HG02678 (cell line): ENCODE measurements at regions not wholly inside any gene's neighbourhood (a gene's known extent, or its start where the extent isn't known, plus 50 kb on each side); places are given as distances from the start of the nearest gene placed in this dataset.

Experiments used
- ATAC-seq: cut with Tn5 transposase; IDR thresholded peaks from one replicate; pipeline ENCODE4 v1.9.1; 2021; ENCODE audit warnings: mild to moderate bottlenecking, moderate library complexity; ENCODE audit not compliant: unreplicated experiment

DNA sequence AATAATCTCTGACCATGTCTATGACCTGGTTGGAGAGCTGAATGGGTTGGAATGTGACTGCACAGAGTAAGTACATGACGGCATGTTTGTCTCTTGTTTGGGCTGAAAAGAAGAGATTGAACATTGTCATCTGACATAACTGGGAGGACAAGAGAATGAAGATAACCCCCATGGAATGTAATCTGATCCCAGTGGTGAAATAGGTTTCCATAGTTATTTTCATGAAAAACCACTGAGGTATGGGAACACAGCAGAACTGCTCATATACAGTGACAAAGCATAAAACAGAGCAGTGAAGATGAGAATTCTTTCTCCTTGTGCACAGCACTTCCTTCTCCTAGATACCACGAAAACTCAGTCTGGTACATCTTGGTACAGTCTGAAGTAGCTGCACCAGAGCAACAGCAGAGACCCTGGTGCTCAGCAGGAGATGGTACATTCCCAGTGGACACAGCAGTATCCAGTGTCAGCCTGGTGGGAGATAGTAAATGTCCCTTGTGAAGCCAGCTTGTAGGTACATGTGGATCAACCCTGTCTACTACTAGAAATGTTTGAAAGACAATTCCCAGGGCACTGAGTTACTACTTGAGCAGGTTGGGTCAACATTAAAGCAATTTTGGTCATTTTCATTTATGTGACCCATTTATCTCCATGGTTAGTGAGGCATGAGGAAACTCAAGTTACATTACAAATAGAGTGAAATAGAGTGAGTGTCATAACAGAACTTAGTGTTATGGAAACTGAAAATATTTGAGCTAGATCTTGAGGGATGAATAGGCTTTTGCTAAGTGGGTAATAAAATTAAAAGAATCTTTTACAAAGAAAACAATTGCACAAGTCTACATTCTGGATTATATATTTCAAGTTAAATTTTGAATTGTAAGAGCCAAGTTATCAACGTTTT, 178.3 kb downstream of the SUCNR1 start:
- no peak for ATAC-seq

DNA sequence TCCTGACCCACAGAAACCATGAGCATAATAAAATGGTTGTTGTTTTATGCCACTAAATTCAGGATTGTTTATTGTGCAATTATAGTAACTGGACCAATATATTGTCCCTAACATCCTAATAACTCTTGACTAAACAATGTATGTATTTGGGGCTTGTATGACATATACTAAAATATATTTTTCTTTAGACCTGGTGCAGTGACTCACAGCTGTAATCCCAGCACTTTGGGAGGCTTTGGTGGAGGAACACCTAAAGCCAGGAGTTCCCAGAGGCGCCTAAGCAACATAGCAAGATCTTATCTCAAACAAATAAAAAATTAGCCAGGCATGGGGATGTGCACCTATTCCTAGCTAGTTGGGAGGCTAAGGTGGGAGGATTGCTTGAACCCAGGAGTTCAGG, 180.4 kb downstream of the SUCNR1 start:
- no peak for ATAC-seq

DNA sequence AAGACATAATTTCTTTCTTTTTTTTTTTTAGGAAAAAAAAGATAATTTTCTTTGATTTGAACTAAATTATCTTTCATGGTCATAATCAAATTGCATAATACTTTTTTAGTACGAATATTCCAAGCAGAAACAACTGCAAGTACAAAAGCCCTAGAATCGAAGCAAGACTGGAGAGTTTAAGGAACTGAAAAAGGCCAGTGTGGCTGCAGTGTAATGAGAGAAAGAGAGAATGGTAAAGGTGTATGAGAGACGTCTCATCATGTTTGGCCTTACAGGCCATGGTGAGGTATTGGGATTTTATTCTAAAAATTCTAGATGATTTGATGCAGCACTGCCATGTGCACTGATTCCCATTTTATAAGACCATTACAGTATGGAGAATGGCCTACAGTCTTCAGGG, 180.9 kb downstream of the SUCNR1 start:
- peak; percentile 59 for ATAC-seq

DNA sequence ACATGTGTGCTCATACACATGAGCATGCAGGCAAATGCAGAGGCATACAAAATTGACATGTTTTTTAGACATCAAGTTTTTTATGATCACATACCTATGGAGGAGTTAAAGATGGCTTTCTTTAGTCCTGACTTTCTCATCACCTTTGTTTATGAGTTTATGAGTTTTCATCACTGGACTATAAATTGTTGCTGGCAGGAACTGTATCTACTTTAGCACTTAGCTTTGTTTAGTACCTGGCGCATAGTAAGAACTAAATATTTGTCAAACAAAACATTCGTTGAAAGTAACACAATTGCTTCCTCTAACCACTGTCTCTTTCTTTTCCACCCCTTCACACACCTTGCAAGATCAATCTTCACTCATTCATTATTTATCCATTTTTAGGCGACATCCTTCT, 182.6 kb downstream of the SUCNR1 start:
- no peak for ATAC-seq

DNA sequence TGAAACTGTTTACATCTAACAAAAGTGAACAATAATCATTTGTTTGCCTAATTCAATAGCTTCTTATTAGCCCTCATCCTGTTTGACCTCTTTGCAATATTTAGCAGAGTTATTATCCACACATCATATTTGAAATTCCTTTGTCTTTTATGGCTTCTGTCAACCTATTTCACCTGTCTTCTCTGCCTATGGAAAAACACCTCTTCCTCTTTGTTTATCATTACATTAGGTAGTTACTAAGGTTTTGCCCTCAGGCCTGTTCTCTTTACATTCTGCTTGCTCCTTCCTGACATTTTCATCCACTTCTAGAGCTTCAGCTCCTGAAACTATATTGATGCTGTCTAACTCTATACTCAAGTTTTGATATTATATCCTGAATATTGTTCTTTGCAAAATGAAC, 183.0 kb downstream of the SUCNR1 start:
- no peak for ATAC-seq

DNA sequence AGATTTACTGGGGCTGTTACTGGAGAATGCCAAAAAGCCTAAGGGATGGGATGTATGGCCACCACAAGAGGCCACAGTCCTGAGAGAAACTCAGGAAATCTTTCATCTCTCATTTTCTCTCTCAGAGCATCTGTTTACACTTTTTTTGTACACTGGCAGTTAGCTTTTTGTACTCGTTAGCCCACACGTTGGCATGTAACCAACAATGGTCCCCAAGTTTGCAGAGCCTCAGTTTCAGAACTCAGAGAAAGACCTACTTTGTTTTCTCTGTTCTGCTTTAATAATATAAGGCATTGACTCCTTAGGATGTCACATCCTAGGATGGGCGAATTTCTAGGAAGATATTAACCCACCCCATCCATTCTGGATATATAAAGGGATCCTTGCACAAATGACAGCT, 183.5 kb downstream of the SUCNR1 start:
- ATAC-seq, result no peak

DNA sequence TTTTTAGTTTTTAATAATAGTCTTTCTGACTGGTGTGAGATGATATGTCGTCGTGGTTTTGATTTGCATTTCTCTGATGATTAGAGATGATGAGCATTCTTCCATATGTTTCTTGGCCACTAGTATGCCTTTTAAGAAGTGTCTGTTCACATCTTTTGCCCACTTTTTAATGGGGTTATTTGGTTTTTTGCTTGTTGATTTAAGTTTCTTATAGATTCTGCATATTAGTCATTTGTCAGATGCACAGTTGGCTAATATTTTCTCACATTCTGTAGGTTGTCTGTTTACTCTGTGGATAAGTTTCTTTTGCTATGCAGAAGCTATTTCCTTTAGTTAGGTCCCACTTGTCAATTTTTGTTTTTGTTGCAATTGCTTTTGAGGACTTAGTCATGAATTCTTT, 185.4 kb downstream of the SUCNR1 start:
- ATAC-seq, result no peak

DNA sequence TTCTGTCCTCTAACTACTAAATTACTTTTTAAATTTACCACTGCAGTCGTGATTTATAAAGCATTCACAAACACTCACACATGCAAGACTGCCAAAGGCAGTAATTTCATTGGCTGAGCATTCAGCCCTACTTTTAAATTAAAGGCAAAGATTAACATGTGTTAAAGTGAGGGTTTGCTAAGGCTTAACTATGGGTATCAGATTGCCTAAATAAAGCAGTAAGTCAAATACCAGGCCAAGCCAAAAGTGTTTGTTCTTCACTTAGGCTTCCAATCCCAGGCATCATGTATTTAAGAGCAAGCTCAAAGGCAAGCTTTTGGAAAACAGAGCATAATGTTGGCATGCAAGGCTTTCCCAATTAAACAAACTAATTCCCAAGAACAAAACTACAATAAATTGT, 187.3 kb downstream of the SUCNR1 start:
- ATAC-seq, result no peak

- no peak for ATAC-seq
These were observed 187.9 kb downstream of the SUCNR1 start for GRCh38 chr3:152061296-152061695.

- ATAC-seq, result no peak
These were observed 196.4 kb downstream of the SUCNR1 start for GRCh38 chr3:152069871-152070270.

DNA sequence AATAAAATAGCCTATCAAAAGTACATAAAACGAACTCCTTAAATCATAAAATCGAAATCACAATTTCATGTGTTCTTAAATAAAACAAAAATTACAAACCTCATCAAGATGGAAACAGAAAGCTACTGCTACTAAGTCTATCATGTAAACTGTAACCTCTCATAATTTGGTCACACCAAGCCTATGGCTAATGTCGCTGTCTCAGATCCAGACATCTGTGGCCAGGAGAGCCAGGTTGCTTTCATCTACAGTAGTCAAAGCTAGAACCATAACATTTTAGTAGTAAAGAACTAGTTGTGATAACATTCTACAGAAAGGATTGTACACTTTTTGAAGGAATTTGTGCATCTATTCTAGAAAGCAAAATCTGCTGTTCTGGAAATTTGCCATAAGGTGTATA, 197.4 kb upstream of the MBNL1 start:
- no peak for ATAC-seq

- ATAC-seq, result no peak
These were observed 196.8 kb upstream of the MBNL1 start for GRCh38 chr3:152071924-152072323.

GRCh38 chr3:152073267-152073666, 195.5 kb upstream of the MBNL1 start:
- ATAC-seq, result no peak

DNA sequence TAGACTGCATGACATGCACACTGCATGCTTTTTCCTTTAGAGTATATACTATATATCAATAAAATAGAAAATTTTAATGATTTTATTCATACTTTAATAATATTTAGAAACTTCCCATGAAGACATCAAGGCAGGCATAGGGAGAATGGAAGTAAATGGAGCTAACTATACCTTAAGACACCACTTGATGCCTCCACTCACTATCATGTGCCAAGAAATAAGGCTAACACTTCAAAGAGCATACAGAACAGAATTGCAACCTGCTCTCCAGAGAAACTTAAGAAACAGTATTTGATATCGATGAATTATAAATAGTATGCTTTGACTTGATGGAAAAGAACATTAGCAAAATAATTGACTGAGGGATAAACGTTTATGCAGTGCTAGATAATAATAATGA, 192.6 kb upstream of the MBNL1 start:
- ATAC-seq, result no peak

- ATAC-seq, result no peak
These were observed 188.7 kb upstream of the MBNL1 start for GRCh38 chr3:152079980-152080379.

DNA sequence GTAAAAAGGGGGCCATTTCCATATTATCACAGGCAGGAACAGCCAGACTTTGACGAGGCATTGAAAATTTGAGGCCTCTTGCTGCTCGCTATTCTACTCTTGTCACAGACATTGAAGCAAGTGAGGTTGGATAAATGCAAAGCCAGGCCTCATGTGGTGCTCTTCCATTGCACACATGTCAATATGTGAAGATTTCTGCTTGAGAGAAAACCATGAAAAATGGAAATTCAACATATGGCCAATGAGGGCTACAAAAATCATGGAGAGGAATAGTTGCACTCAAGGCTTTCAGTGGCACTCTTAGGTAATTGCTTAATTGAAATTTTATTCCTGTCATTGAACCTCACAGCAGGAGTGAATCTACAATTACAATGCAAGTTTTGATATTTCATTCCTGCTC, 185.6 kb upstream of the MBNL1 start:
- ATAC-seq, result no peak

DNA sequence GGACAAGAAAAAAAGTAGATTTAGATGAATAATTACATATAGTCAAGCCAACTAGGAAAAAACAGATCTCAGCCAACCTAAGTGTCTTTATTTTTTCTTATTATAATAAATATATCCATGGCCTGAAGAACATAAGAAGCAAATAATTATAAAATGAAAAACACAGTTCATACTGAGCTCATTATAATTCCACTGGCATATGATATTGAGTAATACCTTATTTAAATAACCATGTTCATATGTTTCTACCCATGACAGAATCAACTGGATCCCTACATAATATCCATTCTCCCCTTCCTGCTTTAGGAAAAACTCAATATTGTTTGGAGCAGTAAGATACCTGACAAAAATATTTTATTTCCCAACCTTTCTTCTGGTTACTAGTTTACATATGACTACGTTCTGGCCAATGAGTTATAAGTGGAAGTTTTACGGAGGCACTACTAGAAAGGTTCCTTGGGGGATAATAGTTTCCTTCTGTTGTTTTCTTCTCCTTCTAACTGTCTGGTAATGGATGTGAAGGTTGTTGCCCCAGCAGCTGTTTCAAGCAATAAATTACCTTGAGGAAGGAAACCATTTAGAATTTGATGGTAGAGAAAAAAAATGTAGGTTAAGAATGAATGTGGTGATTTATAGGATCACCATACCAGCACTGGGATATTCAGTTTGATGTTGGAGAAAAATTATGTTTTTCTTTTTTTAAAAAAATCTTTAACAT, 184.1 kb upstream of the MBNL1 start:
- no peak for ATAC-seq

- ATAC-seq, result no peak
These were observed 181.6 kb upstream of the MBNL1 start for GRCh38 chr3:152087153-152087552.

- no peak for ATAC-seq
These were observed 179.2 kb upstream of the MBNL1 start for GRCh38 chr3:152089528-152089927.

DNA sequence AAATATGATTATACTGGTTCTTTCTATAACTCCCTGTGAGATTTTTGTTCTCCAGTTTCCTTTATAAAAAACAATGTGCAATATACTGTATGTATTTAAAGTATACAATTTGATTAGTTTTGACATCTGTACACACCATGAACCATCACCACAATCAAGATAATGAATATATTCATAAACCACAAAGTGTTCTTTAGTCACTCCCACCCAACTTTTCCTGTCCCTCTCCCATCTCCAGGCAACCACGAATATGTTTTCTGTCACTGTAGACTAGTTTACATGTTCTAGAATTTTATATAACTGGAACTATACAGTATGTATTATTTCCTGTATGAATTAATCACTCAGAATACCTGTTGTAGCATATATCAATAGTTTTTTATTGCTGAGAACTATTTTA, 177.0 kb upstream of the MBNL1 start:
- ATAC-seq, result no peak

- no peak for ATAC-seq
These were observed 174.8 kb upstream of the MBNL1 start for GRCh38 chr3:152093901-152094300.

- no peak for ATAC-seq
These were observed 174.3 kb upstream of the MBNL1 start for GRCh38 chr3:152094406-152094805.
